Small intestine (tissue), 7 donors: ENCODE measurements at regions not wholly inside any gene's neighbourhood (a gene's known extent, or its start where the extent isn't known, plus 50 kb on each side); places are given as distances from the start of the nearest gene placed in this dataset.

Experiments used
- DNase-seq, 2 donors: peaks; one replicate each; pipeline versions ENCODE4 v3.0.0 to v3.0.0-alpha.2; 2013
- FAIRE-seq: peaks from 2 replicates; lab custom pipeline; 2012; peaks lifted over from hg19 to GRCh38; lab: Jason Lieb, UNC
- H3K27ac ChIP-seq, 3 donors: one replicate each; pipeline ENCODE4 v1.5.1; 2013; ENCODE audit warnings: low read length in 2 of 3, mild to moderate bottlenecking in 2 of 3, control low read depth in 1 of 3, inconsistent platforms in 1 of 3, low read depth in 1 of 3, moderate library complexity in 1 of 3
- H3K27me3 ChIP-seq, 3 donors: one replicate each; pipeline ENCODE4 v1.6.1; 2013; ENCODE audit warnings: low read length in 3 of 3, inconsistent platforms in 1 of 3; ENCODE audit not compliant: control insufficient read depth in 3 of 3, insufficient read depth in 3 of 3
- H3K36me3 ChIP-seq, 3 donors: one replicate each; pipeline ENCODE4 v1.6.1; 2013; ENCODE audit warnings: low read length in 3 of 3, inconsistent platforms in 1 of 3, low read depth in 1 of 3, mild to moderate bottlenecking in 1 of 3, moderate library complexity in 1 of 3; ENCODE audit not compliant: control insufficient read depth in 3 of 3, insufficient read depth in 2 of 3
- H3K4me1 ChIP-seq, 3 donors: one replicate each; pipeline ENCODE4 v1.6.1; 2013; ENCODE audit warnings: low read length in 2 of 3, inconsistent platforms in 1 of 3, low read depth in 1 of 3, mild to moderate bottlenecking in 1 of 3, moderate library complexity in 1 of 3; ENCODE audit not compliant: control insufficient read depth in 3 of 3, insufficient read depth in 2 of 3
- H3K4me3 ChIP-seq, 3 donors: one replicate each; pipeline ENCODE4 v1.5.1; 2013; ENCODE audit warnings: low read length in 3 of 3, control low read depth in 1 of 3, inconsistent platforms in 1 of 3, low read depth in 1 of 3, mild to moderate bottlenecking in 1 of 3, moderate library complexity in 1 of 3
- H3K9me3 ChIP-seq, 2 donors: one replicate each; pipeline ENCODE4 v1.6.1; 2013; ENCODE audit warnings: low read depth in 1 of 2, low read length in 1 of 2; ENCODE audit not compliant: control insufficient read depth in 2 of 2, insufficient read depth in 1 of 2
- WGBS, 3 donors: extraction: QIAGEN DNeasy Blood & Tissue Kit; methylation state at CpG; one replicate each; pipeline ENCODE4 v1.1.7; 2013; 5-methylcytosine and 5-hydroxymethylcytosine counted together
- donor health status: healthy with polysubstance abuse.
- donor health status: control.
- donor health status: control.
- donor health status: Bipolar disorder and iron deficiency.
- donor health status: healthy.

DNA sequence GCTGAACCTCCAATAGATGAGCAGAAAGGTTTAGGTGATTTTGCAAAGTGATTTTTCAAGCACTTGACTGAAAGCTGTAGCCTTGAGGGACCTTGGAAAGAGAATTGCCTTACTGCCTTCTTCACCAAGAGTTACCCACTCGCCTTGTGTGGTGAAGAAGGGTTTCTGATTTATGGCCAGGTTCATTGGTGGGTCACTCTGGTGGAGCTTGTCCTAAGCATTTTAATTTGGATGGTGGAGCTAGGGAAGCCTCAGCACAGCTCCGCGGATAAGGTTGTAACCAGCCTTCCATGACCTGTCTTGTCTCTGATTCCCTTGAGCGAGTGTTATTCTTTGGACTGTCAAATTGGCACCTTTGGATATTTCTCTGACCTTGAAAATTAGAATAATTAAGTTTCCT, 226.4 kb downstream of the FAT3 start:
- Histone ChIP-seq H3K36me3 (no peaks in the 10 kb centered on the region), H3K27me3 (no peaks in the 10 kb centered on the region), H3K4me3 (no peak overlapping the region), H3K27ac (no peak overlapping the region), H3K9me3 (no peaks in the 10 kb centered on the region), H3K4me1 (no peaks in the 10 kb centered on the region)
- WGBS, 3 donors = 82 to 90% (median 87%) methylated on average over 4 of the region's 4 CpGs
- FAIRE-seq (no peak), DNase-seq (no peak)

- H3K27me3 ChIP-seq = no peaks in the 10 kb centered on the region
- H3K4me3 ChIP-seq = no peak overlapping the region
- no peaks in the 10 kb centered on the region for H3K9me3 ChIP-seq
- no peaks in the 10 kb centered on the region for H3K4me1 ChIP-seq
- FAIRE-seq (no peak), DNase-seq (no peak)
- no peak overlapping the region for H3K27ac ChIP-seq
- H3K36me3 ChIP-seq = no peaks in the 10 kb centered on the region
- 82 to 84% (median 83%) methylated on average over 3 of the region's 3 CpGs for WGBS, 3 donors
These were observed 228.4 kb downstream of the FAT3 start for GRCh38 chr11:92453055-92453454.

DNA sequence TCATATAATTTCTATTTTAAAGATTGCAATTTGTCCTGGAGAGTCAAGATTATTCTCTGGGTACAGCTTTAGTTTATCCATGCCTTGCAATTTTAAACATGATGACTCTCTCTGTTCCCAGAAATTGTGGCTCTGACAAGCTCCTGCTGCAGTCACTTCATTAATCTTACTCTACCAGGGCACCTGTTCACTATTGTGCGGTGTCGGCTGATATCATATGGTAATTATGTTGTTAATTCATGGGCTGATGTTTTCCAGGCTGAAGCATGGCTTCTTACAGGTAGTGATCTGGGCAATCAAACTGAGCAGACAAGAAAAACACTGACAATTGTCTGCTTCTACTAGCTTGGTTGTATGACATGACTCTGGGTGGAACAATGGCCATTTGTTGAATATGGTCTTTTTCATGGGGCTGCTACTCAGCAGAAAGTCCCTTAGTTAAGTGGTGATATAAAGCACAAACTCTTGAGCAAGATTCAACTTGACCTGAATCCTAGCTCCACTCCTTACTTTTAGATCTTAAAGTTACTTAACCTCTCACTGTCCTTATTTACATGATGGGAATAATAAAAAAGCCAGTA, 230.7 kb downstream of the FAT3 start:
- no peak overlapping the region for H3K4me3 ChIP-seq
- WGBS, 3 donors = 87 to 98% (median 92%) methylated on average over 2 of the region's 2 CpGs
- H3K9me3 ChIP-seq = no peaks in the 10 kb centered on the region
- no peaks in the 10 kb centered on the region for H3K4me1 ChIP-seq
- no peaks in the 10 kb centered on the region for H3K36me3 ChIP-seq
- H3K27me3 ChIP-seq = no peaks in the 10 kb centered on the region
- FAIRE-seq (no peak), DNase-seq (no peak)
- H3K27ac ChIP-seq = no peak overlapping the region

GRCh38 chr11:92457250-92457649, 232.6 kb downstream of the FAT3 start:
- Histone ChIP-seq H3K4me1 (no peaks in the 10 kb centered on the region), H3K27me3 (no peaks in the 10 kb centered on the region), H3K4me3 (no peak overlapping the region), H3K9me3 (no peaks in the 10 kb centered on the region), H3K27ac (no peak overlapping the region), H3K36me3 (no peaks in the 10 kb centered on the region)
- WGBS, 3 donors = 57 to 70% (median 65%) methylated on average over 1 of the region's 1 CpG
- DNase-seq (no peak), FAIRE-seq (no peak)

- no peak for FAIRE-seq
- no peak overlapping the region for H3K4me3 ChIP-seq
- H3K4me1 ChIP-seq = no peaks in the 10 kb centered on the region
- H3K27ac ChIP-seq = no peak overlapping the region
- no peaks in the 10 kb centered on the region for H3K9me3 ChIP-seq
- H3K36me3 ChIP-seq = no peaks in the 10 kb centered on the region
- no peaks in the 10 kb centered on the region for H3K27me3 ChIP-seq
- no peak for DNase-seq
These were observed 233.9 kb downstream of the FAT3 start for GRCh38 chr11:92458486-92458885.

DNA sequence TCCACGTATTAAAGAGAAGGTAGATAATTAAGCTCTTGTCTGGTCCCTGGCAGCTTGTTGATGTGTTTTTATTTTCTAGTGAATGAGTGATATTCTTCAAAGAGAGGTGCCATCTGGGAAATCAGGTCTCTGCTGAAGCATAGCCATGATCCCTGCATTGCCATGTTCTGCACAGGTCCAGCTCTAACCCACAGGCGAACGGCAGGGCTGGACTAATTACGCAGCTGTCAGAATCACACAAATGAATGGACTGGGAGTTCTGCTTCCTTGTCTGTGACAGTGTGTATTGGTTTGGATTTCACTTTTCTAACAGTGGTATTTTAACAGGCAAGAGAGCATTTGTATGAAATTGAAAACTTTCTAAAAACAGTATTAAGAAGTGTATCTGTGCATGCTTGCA, 235.6 kb downstream of the FAT3 start:
- Histone ChIP-seq H3K27ac (no peak overlapping the region), H3K4me3 (no peak overlapping the region), H3K27me3 (no peaks in the 10 kb centered on the region), H3K4me1 (no peaks in the 10 kb centered on the region), H3K9me3 (no peaks in the 10 kb centered on the region), H3K36me3 (no peaks in the 10 kb centered on the region)
- FAIRE-seq (no peak), DNase-seq (no peak)
- WGBS, 3 donors = 77 to 85% (median 78%) methylated on average over 4 of the region's 4 CpGs

DNA sequence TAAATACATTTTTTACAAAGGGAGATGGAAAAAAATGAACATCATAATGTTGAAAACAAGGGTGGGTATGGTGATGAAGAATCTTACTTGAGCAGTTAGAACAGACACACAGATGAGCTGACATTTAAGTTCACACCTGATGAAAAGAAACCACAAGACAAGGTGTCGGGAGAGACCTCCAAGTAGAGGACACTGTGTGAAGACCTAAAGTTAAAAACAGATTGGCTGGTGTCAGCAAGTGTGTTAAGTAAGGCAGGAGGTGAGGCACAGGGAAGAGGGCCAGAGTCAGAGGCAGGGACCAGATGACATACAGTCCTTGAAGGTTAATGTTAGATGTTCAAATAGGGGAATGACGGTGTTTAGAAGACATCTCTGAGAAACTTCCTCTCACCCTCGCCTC, 236.8 kb downstream of the FAT3 start:
- Histone ChIP-seq H3K4me1 (no peaks in the 10 kb centered on the region), H3K27ac (no peak overlapping the region), H3K4me3 (no peak overlapping the region), H3K36me3 (no peaks in the 10 kb centered on the region), H3K27me3 (no peaks in the 10 kb centered on the region), H3K9me3 (no peaks in the 10 kb centered on the region)
- DNase-seq (no peak), FAIRE-seq (no peak)
- 75 to 85% (median 79%) methylated on average over 3 of the region's 3 CpGs for WGBS, 3 donors

GRCh38 chr11:92462821-92463220, 238.2 kb downstream of the FAT3 start:
- no peak overlapping the region for H3K27ac ChIP-seq
- no peaks in the 10 kb centered on the region for H3K4me1 ChIP-seq
- H3K36me3 ChIP-seq = no peaks in the 10 kb centered on the region
- 40 to 51% (median 42%) methylated on average over 1 of the region's 1 CpG for WGBS, 3 donors
- H3K9me3 ChIP-seq = no peaks in the 10 kb centered on the region
- no peak for FAIRE-seq
- H3K4me3 ChIP-seq = no peak overlapping the region
- no peaks in the 10 kb centered on the region for H3K27me3 ChIP-seq
- no peak for DNase-seq

DNA sequence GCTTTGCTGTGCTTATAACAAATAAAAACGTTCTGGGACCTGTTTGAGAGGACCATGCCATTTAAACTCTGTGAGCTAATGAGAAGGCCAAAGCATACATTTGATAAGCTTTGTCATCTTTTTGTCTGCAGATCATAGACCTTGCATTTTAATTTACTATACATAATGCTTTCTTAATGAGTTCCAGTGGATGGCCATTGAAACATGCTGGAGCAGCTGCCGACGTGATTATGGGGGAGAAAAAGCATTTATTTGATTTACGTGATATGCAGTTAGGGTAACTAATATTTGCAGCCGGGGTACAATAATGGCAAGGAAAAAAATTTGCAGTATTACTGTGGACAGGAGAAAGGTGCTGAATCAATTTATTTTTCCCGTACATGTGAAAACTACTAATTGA, 240.2 kb downstream of the FAT3 start:
- Histone ChIP-seq H3K27ac (no peak overlapping the region), H3K27me3 (no peaks in the 10 kb centered on the region), H3K4me3 (no peak overlapping the region), H3K4me1 (no peaks in the 10 kb centered on the region), H3K9me3 (no peaks in the 10 kb centered on the region), H3K36me3 (no peaks in the 10 kb centered on the region)
- 58 to 66% (median 58%) methylated on average over 6 of the region's 6 CpGs for WGBS, 3 donors
- DNase-seq = no peak
- FAIRE-seq = no peak
